GM12892 (cell line): ENCODE measurements at regions not wholly inside any gene's neighbourhood (a gene's known extent, or its start where the extent isn't known, plus 50 kb on each side); places are given as distances from the start of the nearest gene placed in this dataset.

Source experiments
- POLR2A ChIP-seq: IDR thresholded peaks from 2 replicates; pipeline ENCODE4 v1.6.1; 2011; ENCODE audit warnings: low read depth, low read length, control low read depth
- POLR2AphosphoS5 ChIP-seq: IDR thresholded peaks from 2 replicates; pipeline ENCODE4 v1.6.1; 2011; ENCODE audit warnings: low read depth, low read length, control low read depth

GRCh38 chr21:20031807-20032206, 966.4 kb upstream of the NCAM2 start:
- TF ChIP-seq POLR2A = no peak
- no peak for TF ChIP-seq POLR2AphosphoS5
